ENCODE measurements at regions not wholly inside any gene's neighbourhood (a gene's known extent, or its start where the extent isn't known, plus 50 kb on each side); places are given as distances from the start of the nearest gene placed in this dataset.
"Not testable (repeated sequence)": the region's sequence is repeated elsewhere in the genome, so short reads cannot be mapped to it uniquely, and the experiment has no call there.

- DNase-seq (ENCODE audit: extremely low spot score) = no peak
- TF ChIP-seq ELF4 (IDR thresholded peaks at IDR 0.05) = no peak
- TF ChIP-seq FOXK2 (IDR thresholded peaks at IDR 0.05) = no peak
- no peak for TF ChIP-seq LEF1 (IDR thresholded peaks at IDR 0.05; ENCODE audit: borderline replicate concordance)
- no peak for TF ChIP-seq PKNOX1 (IDR thresholded peaks at IDR 0.05)
- no peak for TF ChIP-seq L3MBTL2 (conservative IDR thresholded peaks at IDR 0.05)
- no peak for TF ChIP-seq ARNT (IDR thresholded peaks at IDR 0.05)
- no peak for TF ChIP-seq BHLHE40 (IDR thresholded peaks at IDR 0.05; ENCODE audit: borderline replicate concordance)
- TF ChIP-seq TARDBP (IDR thresholded peaks at IDR 0.05) = no peak
- no peak for TF ChIP-seq HDGF (IDR thresholded peaks at IDR 0.05; ENCODE audit: borderline replicate concordance)
- TF ChIP-seq SP1 (IDR thresholded peaks at IDR 0.05) = no peak
- TF ChIP-seq FOXA1 (IDR thresholded peaks at IDR 0.05) = no peak
- TF ChIP-seq FOXM1 (IDR thresholded peaks at IDR 0.05; ENCODE audit: borderline replicate concordance) = no peak
- TF ChIP-seq SUZ12 (IDR thresholded peaks at IDR 0.05) = no peak
- no peak for TF ChIP-seq CTBP1 (IDR thresholded peaks at IDR 0.05; ENCODE audit: borderline replicate concordance)
- TF ChIP-seq NFRKB (IDR thresholded peaks at IDR 0.05) = no peak
- no peak for TF ChIP-seq ZNF384 (IDR thresholded peaks at IDR 0.05)
- ChIA-PET CTCF (no interaction called here), POLR2A (interaction anchor here (1.4 kb wide), 1 partner anchor 215 kb away, joined by 3 read pairs; no protein-coding TSS in a partner anchor)
Observed at GRCh38 chr20:23142162-23143050, 56.3 kb upstream of the CD93 start.

GRCh38 chr20:23141450-23142161 is 55.5 kb upstream of the CD93 start:
- POLR2A ChIA-PET = no interaction called here
- no peak for DNase-seq (ENCODE audit: extremely low spot score)
- CTCF ChIA-PET = interaction anchor here (1.2 to 1.3 kb wide), 2 partner anchors 8 to 59 kb away, joined by 5 to 6 read pairs; no protein-coding TSS in a partner anchor
- no peak for TF ChIP-seq ARNT (IDR thresholded peaks at IDR 0.05)
- TF ChIP-seq TARDBP (IDR thresholded peaks at IDR 0.05) = no peak
- no peak for TF ChIP-seq FOXM1 (IDR thresholded peaks at IDR 0.05; ENCODE audit: borderline replicate concordance)
- no peak for TF ChIP-seq BHLHE40 (IDR thresholded peaks at IDR 0.05; ENCODE audit: borderline replicate concordance)
- no peak for TF ChIP-seq FOXA1 (IDR thresholded peaks at IDR 0.05)
- TF ChIP-seq ELF4 (IDR thresholded peaks at IDR 0.05) = no peak
- no peak for TF ChIP-seq LEF1 (IDR thresholded peaks at IDR 0.05; ENCODE audit: borderline replicate concordance)
- no peak for TF ChIP-seq HDGF (IDR thresholded peaks at IDR 0.05; ENCODE audit: borderline replicate concordance)
- TF ChIP-seq PKNOX1 (IDR thresholded peaks at IDR 0.05) = no peak
- no peak for TF ChIP-seq FOXK2 (IDR thresholded peaks at IDR 0.05)
- TF ChIP-seq SP1 (IDR thresholded peaks at IDR 0.05) = no peak
- TF ChIP-seq SUZ12 (IDR thresholded peaks at IDR 0.05) = no peak

- POLR2A ChIA-PET = no interaction called here
- TF ChIP-seq CTBP1 (IDR thresholded peaks at IDR 0.05; ENCODE audit: borderline replicate concordance) = no peak
- TF ChIP-seq FOXK2 (IDR thresholded peaks at IDR 0.05) = no peak
- no peak for TF ChIP-seq FOXA1 (IDR thresholded peaks at IDR 0.05)
- no peak for TF ChIP-seq LEF1 (IDR thresholded peaks at IDR 0.05; ENCODE audit: borderline replicate concordance)
- no peak for TF ChIP-seq SP1 (IDR thresholded peaks at IDR 0.05)
- TF ChIP-seq ZNF384 (IDR thresholded peaks at IDR 0.05) = no peak
- TF ChIP-seq PKNOX1 (IDR thresholded peaks at IDR 0.05) = no peak
- no peak for TF ChIP-seq BHLHE40 (IDR thresholded peaks at IDR 0.05; ENCODE audit: borderline replicate concordance)
- no peak for TF ChIP-seq ELF4 (IDR thresholded peaks at IDR 0.05)
- TF ChIP-seq ARNT (IDR thresholded peaks at IDR 0.05) = no peak
- no peak for TF ChIP-seq HDGF (IDR thresholded peaks at IDR 0.05; ENCODE audit: borderline replicate concordance)
- TF ChIP-seq TARDBP (IDR thresholded peaks at IDR 0.05) = no peak
- TF ChIP-seq SUZ12 (IDR thresholded peaks at IDR 0.05) = no peak
- TF ChIP-seq FOXM1 (IDR thresholded peaks at IDR 0.05; ENCODE audit: borderline replicate concordance) = no peak
- no peak for TF ChIP-seq L3MBTL2 (conservative IDR thresholded peaks at IDR 0.05)
- TF ChIP-seq NFRKB (IDR thresholded peaks at IDR 0.05) = no peak
- CTCF ChIA-PET = interaction anchor here (1.2 to 1.3 kb wide), 2 partner anchors 9 to 60 kb away, joined by 5 to 6 read pairs; no protein-coding TSS in a partner anchor
- no peak for DNase-seq (ENCODE audit: extremely low spot score)
Observed at GRCh38 chr20:23140991-23141390, 54.9 kb upstream of the CD93 start.

GRCh38 chr20:23139984-23140383 is 53.9 kb upstream of the CD93 start:
- POLR2A ChIA-PET = interaction anchor here (0.6 to 0.7 kb wide), 2 partner anchors 13 to 89 kb away, joined by 3 read pairs; no protein-coding TSS in a partner anchor
- not testable (repeated sequence) for DNase-seq (ENCODE audit: extremely low spot score)
- CTCF ChIA-PET = interaction anchor here (1.2 kb wide), 1 partner anchor 61 kb away, joined by 6 read pairs; no protein-coding TSS in a partner anchor

GRCh38 chr20:23139524-23139923 is 53.4 kb upstream of the CD93 start:
- DNase-seq (ENCODE audit: extremely low spot score) = no peak
- CTCF ChIA-PET = no interaction called here
- TF ChIP-seq FOXA1 (IDR thresholded peaks at IDR 0.05) = no peak
- TF ChIP-seq TARDBP (IDR thresholded peaks at IDR 0.05) = no peak
- no peak for TF ChIP-seq ARNT (IDR thresholded peaks at IDR 0.05)
- POLR2A ChIA-PET = no interaction called here

GRCh38 chr20:23138682-23139081 is 52.6 kb upstream of the CD93 start:
- CTCF ChIA-PET = no interaction called here
- POLR2A ChIA-PET = no interaction called here

More at GRCh38 chr20:23138682-23139081, 52.6 kb upstream of the CD93 start:
- no peak for DNase-seq (ENCODE audit: extremely low spot score)
- TF ChIP-seq BHLHE40 (IDR thresholded peaks at IDR 0.05; ENCODE audit: borderline replicate concordance) (no peak), NFRKB (IDR thresholded peaks at IDR 0.05) (no peak), PKNOX1 (IDR thresholded peaks at IDR 0.05) (no peak), ELF4 (IDR thresholded peaks at IDR 0.05) (no peak), L3MBTL2 (conservative IDR thresholded peaks at IDR 0.05) (no peak), ARNT (IDR thresholded peaks at IDR 0.05) (no peak), FOXK2 (IDR thresholded peaks at IDR 0.05) (no peak), FOXM1 (IDR thresholded peaks at IDR 0.05; ENCODE audit: borderline replicate concordance) (no peak), LEF1 (IDR thresholded peaks at IDR 0.05; ENCODE audit: borderline replicate concordance) (no peak), TARDBP (IDR thresholded peaks at IDR 0.05) (no peak), FOXA1 (IDR thresholded peaks at IDR 0.05) (no peak), HDGF (IDR thresholded peaks at IDR 0.05; ENCODE audit: borderline replicate concordance) (no peak), ZNF384 (IDR thresholded peaks at IDR 0.05) (no peak), CTBP1 (IDR thresholded peaks at IDR 0.05; ENCODE audit: borderline replicate concordance) (no peak), SUZ12 (IDR thresholded peaks at IDR 0.05) (no peak), SP1 (IDR thresholded peaks at IDR 0.05) (no peak)

All from HEK293T (cell line).